Activated naive CD4-positive, alpha-beta T cell treated with anti-CD3 and anti-CD28 coated beads, Interleukin-2, amount 50 U/mL, for 24 hours (primary cell): ENCODE measurements at regions not wholly inside any gene's neighbourhood (a gene's known extent, or its start where the extent isn't known, plus 50 kb on each side); places are given as distances from the start of the nearest gene placed in this dataset.

Source experiments
- H3K27ac Mint-ChIP-seq: one replicate; pipeline ENCODE4 v1.8.0; 2021; ENCODE audit warnings: mild to moderate bottlenecking, mixed read lengths
- H3K27me3 Mint-ChIP-seq: one replicate; pipeline ENCODE4 v1.8.0; 2021; ENCODE audit warnings: mixed read lengths
- H3K36me3 Mint-ChIP-seq: one replicate; pipeline ENCODE4 v1.8.0; 2021; ENCODE audit warnings: mixed read lengths
- H3K4me1 Mint-ChIP-seq: one replicate; pipeline ENCODE4 v1.8.0; 2021; ENCODE audit warnings: mixed read lengths
- H3K4me3 Mint-ChIP-seq: one replicate; pipeline ENCODE4 v1.8.0; 2021; ENCODE audit warnings: mild to moderate bottlenecking, mixed read lengths
- H3K9me3 Mint-ChIP-seq: one replicate; pipeline ENCODE4 v1.8.0; 2021; ENCODE audit warnings: mixed read lengths

DNA sequence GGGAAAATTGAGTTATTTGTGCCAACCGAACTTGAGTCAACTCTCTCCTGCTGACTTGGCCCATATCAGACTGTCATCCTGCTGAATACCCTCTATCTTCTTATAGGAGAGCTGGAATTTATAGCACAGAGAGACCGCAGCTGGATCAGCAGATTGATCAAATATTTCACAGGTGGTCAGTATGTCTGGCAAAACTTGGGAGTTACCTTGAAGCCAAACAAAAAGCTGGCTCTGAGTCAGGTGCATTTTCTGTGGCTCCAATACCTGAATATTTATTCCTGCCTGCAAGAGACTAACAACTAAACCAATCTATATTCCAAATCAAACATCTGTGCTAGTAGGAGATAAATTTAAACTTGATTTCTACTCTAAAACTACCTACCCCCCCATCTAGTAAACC, 752.1 kb upstream of the ALCAM start:
- Mint-ChIP-seq H3K9me3 (no peaks in the 10 kb centered on the region), H3K4me1 (no peaks in the 10 kb centered on the region), H3K27me3 (no peaks in the 10 kb centered on the region), H3K27ac (no peak overlapping the region), H3K36me3 (no peaks in the 10 kb centered on the region), H3K4me3 (no peak overlapping the region)

DNA sequence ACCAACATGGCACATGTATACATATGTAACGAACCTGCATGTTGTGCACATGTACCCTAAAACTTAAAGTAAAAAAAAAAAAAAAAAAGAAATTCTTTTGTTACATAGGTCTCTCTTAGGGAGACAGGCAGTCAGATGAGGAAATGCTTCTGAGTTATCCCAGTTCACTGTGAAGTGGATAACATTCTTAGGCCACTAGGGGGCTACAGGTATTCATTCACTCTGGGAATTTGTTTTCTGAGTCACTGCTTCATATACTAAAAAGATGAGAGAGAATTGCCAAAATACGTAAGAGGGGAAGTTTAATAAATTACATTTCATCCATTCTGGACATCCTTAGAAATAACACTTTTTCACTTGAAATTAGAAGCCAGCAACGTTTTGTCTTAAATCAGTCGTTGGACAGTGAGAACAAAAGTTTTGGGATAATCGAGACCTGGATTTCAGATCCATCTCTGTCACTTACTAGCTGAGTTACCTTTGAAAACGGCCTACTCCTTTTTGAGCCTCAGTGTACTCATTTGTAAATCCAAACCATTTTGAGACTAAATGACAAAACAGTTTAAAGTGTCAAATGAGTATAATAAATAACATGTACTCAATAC, 738.4 kb upstream of the ALCAM start:
- Mint-ChIP-seq H3K27ac (no peak overlapping the region), H3K9me3 (no peaks in the 10 kb centered on the region), H3K4me3 (no peak overlapping the region), H3K4me1 (no peaks in the 10 kb centered on the region), H3K36me3 (no peaks in the 10 kb centered on the region), H3K27me3 (peaks cover 4% of the 10 kb centered on the region)

- peaks cover 4% of the 10 kb centered on the region for H3K27me3 Mint-ChIP-seq
- H3K4me1 Mint-ChIP-seq: no peaks in the 10 kb centered on the region
- H3K9me3 Mint-ChIP-seq: no peaks in the 10 kb centered on the region
- H3K36me3 Mint-ChIP-seq: no peaks in the 10 kb centered on the region
- H3K4me3 Mint-ChIP-seq: no peak overlapping the region
- no peak overlapping the region for H3K27ac Mint-ChIP-seq
Measured at GRCh38 chr3:104629038-104629437, 737.7 kb upstream of the ALCAM start.

DNA sequence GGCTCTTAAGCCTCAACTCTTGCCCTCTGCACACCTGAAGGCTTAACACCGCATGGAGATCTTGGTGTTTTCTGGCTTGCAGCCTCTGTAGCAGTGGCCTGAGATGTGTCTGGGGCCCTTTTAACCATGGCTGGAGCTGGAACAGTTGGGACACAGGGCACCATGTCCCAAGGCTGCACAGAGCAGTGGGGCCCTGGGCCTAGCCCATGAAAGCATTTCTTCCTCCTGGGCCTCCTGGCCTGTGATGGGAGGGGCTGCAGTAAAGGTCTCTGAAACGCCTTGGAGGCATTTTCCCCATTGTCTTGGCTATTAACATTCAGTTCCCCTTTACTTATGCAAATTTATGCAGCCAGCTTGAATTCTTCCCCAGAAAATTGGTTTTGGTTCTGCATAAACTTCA, 735.5 kb upstream of the ALCAM start:
- H3K9me3 Mint-ChIP-seq: no peaks in the 10 kb centered on the region
- no peaks in the 10 kb centered on the region for H3K4me1 Mint-ChIP-seq
- no peaks in the 10 kb centered on the region for H3K36me3 Mint-ChIP-seq
- peaks cover 8% of the 10 kb centered on the region for H3K27me3 Mint-ChIP-seq
- no peak overlapping the region for H3K4me3 Mint-ChIP-seq
- no peak overlapping the region for H3K27ac Mint-ChIP-seq

DNA sequence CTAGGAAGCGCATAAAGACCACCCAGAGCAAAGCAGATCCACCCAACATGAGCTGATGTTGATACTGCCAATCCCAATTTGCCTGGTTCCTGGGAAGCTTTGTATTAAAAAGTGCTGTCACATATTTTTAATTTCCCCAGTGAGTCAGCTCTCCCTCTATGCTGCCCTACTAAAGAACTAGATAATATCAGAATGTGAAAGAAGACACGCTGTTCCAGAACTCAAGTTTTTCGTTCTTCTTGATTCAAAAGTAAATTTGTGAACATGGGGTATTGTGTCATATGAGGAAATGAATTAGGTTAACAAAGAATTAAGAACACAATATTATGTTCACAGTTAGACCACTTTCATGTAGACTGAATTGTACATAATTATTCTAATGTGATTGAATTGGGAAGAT, 734.2 kb upstream of the ALCAM start:
- Mint-ChIP-seq H3K9me3 (no peaks in the 10 kb centered on the region), H3K36me3 (no peaks in the 10 kb centered on the region), H3K4me3 (no peak overlapping the region), H3K27me3 (peaks cover 9% of the 10 kb centered on the region), H3K4me1 (no peaks in the 10 kb centered on the region), H3K27ac (no peak overlapping the region)

DNA sequence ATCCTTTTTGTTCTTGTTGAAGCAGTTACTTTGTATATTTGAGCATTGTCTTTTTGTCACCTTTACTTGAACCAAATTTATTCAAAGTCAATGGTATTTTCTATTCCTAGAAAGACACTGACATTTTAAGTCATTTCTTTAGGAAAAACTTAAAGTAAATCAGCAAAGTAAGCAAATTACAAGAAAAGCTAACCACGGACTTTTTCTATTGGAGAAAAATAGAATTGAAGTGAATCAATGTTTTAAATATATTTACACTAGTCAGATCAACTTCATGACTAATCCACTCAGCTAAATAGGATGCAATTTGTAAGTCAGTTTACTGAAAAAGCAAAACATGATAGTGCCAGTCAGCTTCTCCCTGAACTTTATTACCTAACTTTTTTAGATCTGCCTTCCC, 733.8 kb upstream of the ALCAM start:
- Mint-ChIP-seq H3K27ac (no peak overlapping the region), H3K27me3 (peaks cover 9% of the 10 kb centered on the region), H3K9me3 (no peaks in the 10 kb centered on the region), H3K36me3 (no peaks in the 10 kb centered on the region), H3K4me3 (no peak overlapping the region), H3K4me1 (no peaks in the 10 kb centered on the region)

DNA sequence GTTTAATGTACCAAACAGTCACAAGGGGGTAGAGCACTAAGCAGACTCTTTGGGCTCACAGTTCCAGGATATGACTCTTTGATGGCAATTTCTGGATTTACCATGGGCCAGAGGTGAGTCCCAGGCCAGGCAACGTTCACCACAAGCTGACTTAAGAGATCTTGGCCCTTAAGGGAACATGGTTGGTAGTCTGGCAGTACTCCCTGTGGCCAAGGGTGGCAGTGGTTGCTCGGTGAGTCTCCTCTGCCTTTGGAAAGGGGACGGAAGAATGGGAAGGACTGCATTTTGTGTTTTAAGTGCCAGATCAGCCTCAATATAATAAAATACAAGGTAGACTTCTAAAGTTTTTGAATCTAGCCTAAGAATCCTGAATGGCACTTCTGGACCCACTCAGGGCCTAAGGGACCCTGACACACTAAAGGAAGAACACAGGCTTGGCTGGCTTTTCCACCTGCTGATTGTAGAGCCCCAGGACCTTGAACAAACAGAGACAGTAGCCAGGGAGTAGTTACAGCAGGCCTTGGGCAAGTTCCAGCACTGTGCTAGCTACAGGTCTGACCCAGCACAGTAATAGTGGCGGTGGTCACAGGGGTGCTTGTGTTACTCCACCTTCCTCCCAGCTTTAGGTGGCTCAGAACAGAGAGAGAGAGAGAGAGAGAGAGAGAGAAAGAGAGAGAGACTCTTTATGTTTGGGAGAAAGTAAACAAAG, 730.7 kb upstream of the ALCAM start:
- Mint-ChIP-seq H3K4me3 (no peak overlapping the region), H3K4me1 (no peaks in the 10 kb centered on the region), H3K9me3 (no peaks in the 10 kb centered on the region), H3K27me3 (peaks cover 6% of the 10 kb centered on the region), H3K27ac (no peak overlapping the region), H3K36me3 (no peaks in the 10 kb centered on the region)

DNA sequence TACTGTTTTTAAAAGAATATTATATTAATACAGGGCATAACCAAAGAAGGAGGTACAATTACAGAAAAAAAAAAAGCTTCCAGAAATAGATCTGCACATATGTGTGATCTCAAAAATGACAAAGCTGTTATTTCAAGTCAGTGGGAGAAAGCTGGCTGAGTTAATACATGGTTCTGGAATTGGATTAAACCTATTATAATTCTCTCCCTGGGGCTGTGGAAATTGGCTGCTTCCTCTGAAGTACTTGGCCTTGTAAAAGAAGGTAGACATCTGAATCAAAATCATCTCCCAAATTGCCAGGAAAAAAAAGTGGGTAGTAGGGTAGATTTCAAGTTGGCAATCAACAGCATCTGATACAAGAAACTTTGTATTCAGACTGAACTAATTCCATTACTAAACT, 723.9 kb upstream of the ALCAM start:
- H3K9me3 Mint-ChIP-seq: no peaks in the 10 kb centered on the region
- no peak overlapping the region for H3K27ac Mint-ChIP-seq
- no peak overlapping the region for H3K4me3 Mint-ChIP-seq
- no peaks in the 10 kb centered on the region for H3K4me1 Mint-ChIP-seq
- no peaks in the 10 kb centered on the region for H3K27me3 Mint-ChIP-seq
- no peaks in the 10 kb centered on the region for H3K36me3 Mint-ChIP-seq

DNA sequence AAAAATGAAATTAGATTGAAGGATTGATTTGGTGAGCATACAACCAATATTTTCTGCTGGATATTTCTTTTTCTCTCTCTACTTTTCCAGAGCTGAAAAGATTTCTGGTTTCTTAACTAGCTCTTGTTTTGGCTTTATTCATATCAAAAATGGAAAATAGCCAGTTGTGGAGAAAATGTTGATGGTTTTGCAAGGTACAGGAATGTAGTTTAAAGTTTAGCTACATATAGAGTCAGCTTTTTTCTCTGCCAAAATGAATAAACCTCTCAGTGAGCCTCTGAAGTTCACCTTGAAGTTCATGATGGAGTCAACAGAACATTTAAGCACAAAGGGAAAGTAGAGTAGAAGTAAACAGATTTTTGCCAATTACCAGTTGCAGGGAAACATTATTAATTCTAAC, 720.5 kb upstream of the ALCAM start:
- Mint-ChIP-seq H3K9me3 (no peaks in the 10 kb centered on the region), H3K27ac (no peak overlapping the region), H3K4me1 (no peaks in the 10 kb centered on the region), H3K27me3 (no peaks in the 10 kb centered on the region), H3K4me3 (no peak overlapping the region), H3K36me3 (no peaks in the 10 kb centered on the region)

DNA sequence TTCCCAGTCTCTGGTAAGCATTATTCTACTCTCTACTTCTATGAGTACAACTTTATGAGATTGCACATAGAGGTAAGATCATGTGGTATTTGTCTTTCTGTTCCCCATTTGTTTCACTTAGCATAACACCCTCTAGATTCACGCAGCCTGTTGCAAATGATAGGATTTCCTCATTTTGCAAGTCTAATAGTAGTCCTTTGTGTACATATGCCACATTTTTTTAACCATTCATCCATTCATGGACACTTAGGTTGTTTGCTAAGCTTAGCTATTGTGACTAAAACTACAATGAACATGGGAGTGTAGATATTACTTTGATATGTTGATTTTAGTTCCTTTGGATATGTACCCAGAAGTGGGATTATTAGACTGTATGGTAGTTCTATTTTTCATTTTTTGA, 717.9 kb upstream of the ALCAM start:
- H3K27me3 Mint-ChIP-seq: no peaks in the 10 kb centered on the region
- no peaks in the 10 kb centered on the region for H3K4me1 Mint-ChIP-seq
- no peaks in the 10 kb centered on the region for H3K9me3 Mint-ChIP-seq
- H3K27ac Mint-ChIP-seq: no peak overlapping the region
- H3K4me3 Mint-ChIP-seq: no peak overlapping the region
- H3K36me3 Mint-ChIP-seq: no peaks in the 10 kb centered on the region

DNA sequence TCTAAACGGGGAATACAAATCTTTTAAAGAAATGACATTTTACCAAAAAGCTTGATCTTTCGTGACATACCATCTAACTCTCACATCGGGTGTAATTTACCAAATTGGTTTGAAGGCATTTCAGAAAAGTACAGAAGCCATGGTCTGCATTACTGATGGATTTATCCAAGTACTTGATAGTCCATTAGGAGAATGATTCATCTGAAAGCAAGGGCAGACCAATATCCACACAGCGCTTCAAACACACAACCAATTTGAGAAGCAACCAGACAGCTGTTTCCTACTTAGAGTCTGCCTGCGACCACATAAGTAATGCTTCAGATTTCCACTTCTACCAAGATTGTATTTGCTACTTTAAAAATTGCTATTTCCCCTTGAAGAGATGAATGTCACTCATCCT, 697.6 kb upstream of the ALCAM start:
- Mint-ChIP-seq H3K27me3 (peaks cover 3% of the 10 kb centered on the region), H3K27ac (no peak overlapping the region), H3K4me3 (no peak overlapping the region), H3K4me1 (no peaks in the 10 kb centered on the region), H3K36me3 (no peaks in the 10 kb centered on the region), H3K9me3 (no peaks in the 10 kb centered on the region)

DNA sequence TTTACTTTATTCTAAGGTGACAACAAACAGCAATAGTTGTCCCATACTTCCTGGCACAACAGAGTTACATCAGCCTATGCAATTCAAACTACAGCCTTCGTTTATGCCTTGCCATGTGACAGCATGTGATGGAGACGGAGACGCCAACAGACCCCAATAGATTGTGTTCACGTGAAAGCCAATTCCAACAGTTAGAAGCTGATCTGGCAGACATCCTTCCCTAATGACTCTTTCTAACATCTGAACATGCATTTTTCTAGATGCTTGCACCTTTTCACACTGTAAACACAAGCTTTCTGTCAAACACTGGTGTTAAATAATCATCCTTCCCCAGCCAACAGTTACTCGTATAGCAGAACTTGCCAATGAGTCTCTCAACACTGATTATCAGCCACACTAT, 694.4 kb upstream of the ALCAM start:
- H3K4me1 Mint-ChIP-seq: no peaks in the 10 kb centered on the region

DNA sequence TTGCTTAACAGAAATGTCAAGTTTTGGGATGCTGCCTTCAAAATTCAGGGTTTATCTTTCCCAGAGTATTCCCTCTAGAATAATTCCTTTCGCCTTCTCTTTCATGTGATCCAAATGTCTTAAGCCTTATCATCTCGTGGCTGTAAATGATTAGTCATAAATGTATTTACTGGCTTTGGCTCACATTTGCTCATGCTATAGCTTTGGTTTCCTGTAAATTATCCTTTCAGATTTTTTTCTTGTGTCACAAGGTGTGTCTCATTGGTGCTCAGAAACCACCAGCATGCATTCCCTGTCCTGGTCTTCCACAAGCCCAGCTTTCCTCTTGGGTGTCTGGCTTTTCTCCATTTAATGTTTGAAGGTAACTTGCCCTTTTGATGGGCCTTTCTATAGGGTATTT, 692.7 kb upstream of the ALCAM start:
- no peak overlapping the region for H3K27ac Mint-ChIP-seq
- H3K4me3 Mint-ChIP-seq: no peak overlapping the region
- peaks cover 2% of the 10 kb centered on the region for H3K27me3 Mint-ChIP-seq
- no peaks in the 10 kb centered on the region for H3K36me3 Mint-ChIP-seq
- no peaks in the 10 kb centered on the region for H3K4me1 Mint-ChIP-seq
- peaks cover 4% of the 10 kb centered on the region for H3K9me3 Mint-ChIP-seq

More for the DNA sequence above, 694.4 kb upstream of the ALCAM start:
- H3K4me3 Mint-ChIP-seq: no peak overlapping the region
- H3K36me3 Mint-ChIP-seq: no peaks in the 10 kb centered on the region
- peaks cover 2% of the 10 kb centered on the region for H3K27me3 Mint-ChIP-seq
- no peaks in the 10 kb centered on the region for H3K9me3 Mint-ChIP-seq
- no peak overlapping the region for H3K27ac Mint-ChIP-seq

- Mint-ChIP-seq H3K27ac (no peak overlapping the region), H3K4me3 (no peak overlapping the region), H3K36me3 (no peaks in the 10 kb centered on the region), H3K9me3 (peaks cover 5% of the 10 kb centered on the region), H3K27me3 (no peaks in the 10 kb centered on the region), H3K4me1 (no peaks in the 10 kb centered on the region)
Measured at GRCh38 chr3:104676241-104676640, 690.5 kb upstream of the ALCAM start.

- no peak overlapping the region for H3K4me3 Mint-ChIP-seq
- H3K27ac Mint-ChIP-seq: no peak overlapping the region
- H3K36me3 Mint-ChIP-seq: no peaks in the 10 kb centered on the region
- no peaks in the 10 kb centered on the region for H3K27me3 Mint-ChIP-seq
- peaks cover 5% of the 10 kb centered on the region for H3K9me3 Mint-ChIP-seq
- no peaks in the 10 kb centered on the region for H3K4me1 Mint-ChIP-seq
Measured at GRCh38 chr3:104677932-104678331, 688.8 kb upstream of the ALCAM start.

DNA sequence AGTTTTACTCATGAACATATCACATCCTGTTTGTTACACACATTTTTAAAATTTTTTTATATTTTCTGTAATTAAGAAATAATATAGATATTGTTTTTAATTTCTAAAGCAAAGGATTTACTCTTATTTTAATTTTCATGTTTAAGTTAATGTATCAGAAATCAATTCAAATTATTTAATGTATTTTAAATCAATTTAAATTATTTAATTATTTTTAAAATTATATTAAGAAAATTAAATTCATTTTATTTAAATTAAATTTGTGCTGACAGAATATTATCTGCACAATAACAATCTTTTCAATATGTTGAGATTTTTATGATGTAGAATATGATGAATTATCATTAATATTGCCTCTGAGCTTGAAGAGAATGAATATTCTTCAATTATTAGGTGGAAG, 681.2 kb upstream of the ALCAM start:
- no peaks in the 10 kb centered on the region for H3K27me3 Mint-ChIP-seq
- H3K27ac Mint-ChIP-seq: no peak overlapping the region
- H3K4me1 Mint-ChIP-seq: no peaks in the 10 kb centered on the region
- no peak overlapping the region for H3K4me3 Mint-ChIP-seq
- peaks cover 9% of the 10 kb centered on the region for H3K9me3 Mint-ChIP-seq
- H3K36me3 Mint-ChIP-seq: no peaks in the 10 kb centered on the region

GRCh38 chr3:104687362-104687761, 679.3 kb upstream of the ALCAM start:
- H3K36me3 Mint-ChIP-seq: no peaks in the 10 kb centered on the region
- H3K9me3 Mint-ChIP-seq: peaks cover 9% of the 10 kb centered on the region
- no peaks in the 10 kb centered on the region for H3K4me1 Mint-ChIP-seq
- no peak overlapping the region for H3K27ac Mint-ChIP-seq
- no peaks in the 10 kb centered on the region for H3K27me3 Mint-ChIP-seq
- no peak overlapping the region for H3K4me3 Mint-ChIP-seq
